HL-60/S4 treated with phorbol 12-myristate 13-acetate at 8.2 ng/mL for 4 days and 3 days (cell line): ENCODE measurements at regions not wholly inside any gene's neighbourhood (a gene's known extent, or its start where the extent isn't known, plus 50 kb on each side); places are given as distances from the start of the nearest gene placed in this dataset.
"Not testable (repeated sequence)": the region's sequence is repeated elsewhere in the genome, so short reads cannot be mapped to it uniquely, and the experiment has no call there.

ENCODE experiments used
- in situ Hi-C: fragments of 300-500 bp; cut with MboI; formaldehyde crosslinking; loops from 2 replicates; pipeline ENCODE4 v1.15.0; 2022; ENCODE audit warnings: low sequenced_read_pairs

- in situ Hi-C loops: no loop called here
Measured at GRCh38 chr3:194054961-194055360, 81.0 kb upstream of the HES1 start.

- in situ Hi-C loops: not testable (repeated sequence)
Measured at GRCh38 chr3:194056323-194056722, 79.6 kb upstream of the HES1 start.

GRCh38 chr3:194056731-194057415 is 79.1 kb upstream of the HES1 start:
- in situ Hi-C loops: no loop called here

- in situ Hi-C loops: no loop called here
Measured at GRCh38 chr3:194057570-194058188, 78.3 kb upstream of the HES1 start.

GRCh38 chr3:194058189-194058571 is 77.8 kb upstream of the HES1 start:
- in situ Hi-C loops: no loop called here

- in situ Hi-C loops: no loop called here
Measured at GRCh38 chr3:194058753-194059152, 77.2 kb upstream of the HES1 start.

GRCh38 chr3:194061421-194062030 is 74.4 kb upstream of the HES1 start:
- in situ Hi-C loops: no loop called here

GRCh38 chr3:194062830-194063229 is 73.1 kb upstream of the HES1 start:
- in situ Hi-C loops: no loop called here

- in situ Hi-C loops: no loop called here
Measured at GRCh38 chr3:194064380-194065332, 71.3 kb upstream of the HES1 start.

- in situ Hi-C loops: not testable (repeated sequence)
Measured at GRCh38 chr3:194067327-194067726, 68.6 kb upstream of the HES1 start.

- in situ Hi-C loops: no loop called here
Measured at GRCh38 chr3:194067949-194068362, 68.0 kb upstream of the HES1 start.

- in situ Hi-C loops: no loop called here
Measured at GRCh38 chr3:194069421-194070219, 66.3 kb upstream of the HES1 start.

GRCh38 chr3:194070220-194070633 is 65.7 kb upstream of the HES1 start:
- in situ Hi-C loops: no loop called here

GRCh38 chr3:194070634-194071409 is 65.1 kb upstream of the HES1 start:
- in situ Hi-C loops: no loop called here

- in situ Hi-C loops: no loop called here
Measured at GRCh38 chr3:194072097-194072428, 63.9 kb upstream of the HES1 start.

GRCh38 chr3:194072691-194073279 is 63.2 kb upstream of the HES1 start:
- in situ Hi-C loops: no loop called here

GRCh38 chr3:194073926-194074325 is 62.0 kb upstream of the HES1 start:
- in situ Hi-C loops: no loop called here

GRCh38 chr3:194075088-194075615 is 60.8 kb upstream of the HES1 start:
- in situ Hi-C loops: no loop called here

- in situ Hi-C loops: no loop called here
Measured at GRCh38 chr3:194075802-194076460, 60.0 kb upstream of the HES1 start.
